VCaP (cell line): ENCODE measurements at regions not wholly inside any gene's neighbourhood (a gene's known extent, or its start where the extent isn't known, plus 50 kb on each side); places are given as distances from the start of the nearest gene placed in this dataset.
"Not testable (repeated sequence)": the region's sequence is repeated elsewhere in the genome, so short reads cannot be mapped to it uniquely, and the experiment has no call there.

Experiments used
- H3K27ac ChIP-seq: fragments of 450-650 bp; 2 replicates; pipeline ENCODE4 v1.5.1; 2017

- not testable (repeated sequence) for H3K27ac ChIP-seq
Measured at GRCh38 chr9:41075671-41076070, 52.8 kb downstream of the FOXD4L6 start.

GRCh38 chr9:41074356-41074942 is 54.0 kb downstream of the FOXD4L6 start:
- H3K27ac ChIP-seq, result not testable (repeated sequence)

GRCh38 chr9:41073471-41074243 is 54.8 kb downstream of the FOXD4L6 start:
- not testable (repeated sequence) for H3K27ac ChIP-seq

DNA sequence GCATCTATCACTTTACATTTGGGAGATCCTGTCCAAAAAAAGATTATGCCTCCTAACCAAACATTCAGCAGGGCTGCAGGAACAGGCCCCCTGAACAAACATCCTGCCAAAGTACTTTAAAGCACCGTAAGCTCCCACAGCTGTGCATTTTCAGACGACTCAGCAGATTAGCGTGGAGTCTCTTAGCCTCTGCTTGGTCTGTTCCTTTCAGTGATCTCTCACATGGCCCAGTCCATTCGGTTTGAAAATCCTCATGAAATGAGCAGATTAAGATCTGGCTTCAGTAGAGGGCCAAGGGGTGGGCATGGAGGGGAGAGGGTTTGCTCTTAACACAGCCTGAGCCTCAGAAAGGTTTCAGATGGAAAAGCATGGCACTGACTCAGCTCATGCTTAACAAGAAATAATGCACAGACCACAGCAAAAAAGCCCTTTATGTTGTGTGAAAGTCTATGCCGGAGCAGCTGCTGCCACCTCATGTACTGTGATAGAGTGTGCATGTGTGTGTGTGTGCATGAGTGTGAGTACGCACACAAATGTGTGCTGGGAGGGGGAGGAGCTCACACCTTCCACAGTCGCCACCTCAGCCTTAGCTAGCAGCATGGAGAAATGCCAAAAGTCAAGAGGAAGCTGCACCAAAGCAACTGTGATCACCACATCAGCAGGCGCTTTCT is 64.2 kb downstream of the FOXD4L6 start:
- peak overlapping the region; percentile 42; the same call in 1 of the 2 replicates for H3K27ac ChIP-seq

DNA sequence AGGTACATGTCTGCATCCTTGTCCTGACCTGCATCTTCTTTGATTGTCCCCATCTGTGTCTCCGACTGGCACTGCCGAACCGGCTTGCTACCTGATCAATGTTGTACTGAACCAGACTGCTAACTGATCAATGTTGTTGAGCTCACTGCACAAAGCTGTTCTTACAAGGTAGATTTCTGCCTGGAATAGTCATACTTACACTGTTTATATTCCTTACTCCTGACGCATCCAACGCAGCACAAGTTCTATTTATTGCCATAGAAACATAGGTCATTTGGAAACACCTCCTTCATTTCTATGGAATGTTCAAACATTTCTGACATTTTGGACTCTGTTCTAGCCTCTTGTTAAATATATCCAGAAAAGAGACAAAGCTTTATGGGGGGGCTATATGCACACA is 65.2 kb downstream of the FOXD4L6 start:
- not testable (repeated sequence) for H3K27ac ChIP-seq

GRCh38 chr9:41059603-41060002 is 68.9 kb downstream of the FOXD4L6 start:
- not testable (repeated sequence) for H3K27ac ChIP-seq

DNA sequence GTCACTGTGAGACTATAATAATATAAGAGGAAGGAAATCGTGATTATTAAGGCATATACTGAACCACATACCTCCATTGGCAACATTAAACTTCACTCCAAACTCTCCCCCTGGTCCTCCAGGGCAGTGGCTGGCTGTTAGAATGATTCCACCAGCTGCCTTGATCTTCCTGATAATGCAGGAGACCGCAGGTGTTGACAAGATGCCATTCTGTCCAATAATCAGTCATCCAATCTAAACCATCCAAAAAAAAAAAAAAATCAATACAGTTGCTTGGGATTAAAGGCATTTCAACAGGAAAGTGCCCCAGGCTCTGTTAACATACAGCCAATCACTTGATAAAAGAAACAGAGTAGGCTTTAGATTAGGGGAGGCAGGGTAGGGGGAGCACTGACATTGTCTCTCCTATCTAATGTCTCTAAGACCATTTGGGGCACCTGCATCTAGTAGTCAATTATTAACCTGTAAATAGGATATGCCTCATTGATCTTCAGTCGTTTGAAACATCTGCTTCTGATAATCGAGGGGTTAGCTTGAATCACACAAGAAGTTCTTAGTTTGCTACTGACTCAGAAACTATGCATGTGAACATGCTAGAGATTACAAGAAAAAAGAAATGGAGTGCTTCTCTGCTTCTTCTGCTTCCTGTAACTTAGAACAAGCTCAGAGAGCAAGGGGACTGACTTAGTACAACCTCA is 74.7 kb downstream of the FOXD4L6 start:
- not testable (repeated sequence) for H3K27ac ChIP-seq

GRCh38 chr9:41048672-41049071 is 79.8 kb downstream of the FOXD4L6 start:
- not testable (repeated sequence) for H3K27ac ChIP-seq

GRCh38 chr9:41047792-41048191 is 80.7 kb downstream of the FOXD4L6 start:
- H3K27ac ChIP-seq, result not testable (repeated sequence)

DNA sequence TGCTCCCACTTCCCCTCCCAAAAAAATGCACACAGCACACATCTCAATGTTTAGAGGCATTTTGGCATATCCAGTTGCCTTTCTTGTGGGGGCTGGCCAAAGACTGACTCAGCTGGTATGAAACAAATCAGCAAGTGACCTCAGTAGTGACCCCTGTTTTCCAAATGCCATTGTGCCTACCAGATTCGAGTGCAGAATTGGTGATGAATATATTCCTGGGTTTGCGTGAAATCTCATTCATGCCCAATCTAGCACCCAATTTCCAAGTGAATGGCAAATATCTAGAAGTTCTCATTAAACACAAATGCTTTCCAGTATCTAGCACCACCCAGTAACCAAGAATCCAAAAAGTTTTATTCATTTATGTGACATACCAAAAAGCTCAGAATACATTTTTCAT is 83.6 kb downstream of the FOXD4L6 start:
- not testable (repeated sequence) for H3K27ac ChIP-seq

DNA sequence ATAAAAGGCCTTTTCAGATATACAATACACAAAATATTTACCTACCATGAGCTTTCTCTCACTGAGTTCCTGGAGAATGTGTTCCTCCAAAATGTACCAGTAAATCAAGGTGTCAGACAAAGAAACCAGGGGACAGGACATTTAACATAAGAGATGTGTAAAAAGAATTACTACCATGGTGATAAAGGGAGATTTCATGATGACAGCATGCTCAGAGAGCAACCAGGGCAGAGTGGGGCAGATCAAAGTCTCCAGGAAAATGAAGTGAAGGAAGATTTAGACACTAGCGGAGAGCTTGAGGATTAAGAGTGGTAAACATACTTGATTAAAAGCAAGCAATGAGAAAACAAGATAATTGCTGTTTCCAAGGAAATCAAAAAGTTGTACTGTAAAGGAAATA is 85.0 kb downstream of the FOXD4L6 start:
- H3K27ac ChIP-seq, result not testable (repeated sequence)

GRCh38 chr9:41042111-41042510 is 86.4 kb downstream of the FOXD4L6 start:
- peak overlapping the region; percentile 40 for H3K27ac ChIP-seq

- peak overlapping the region; percentile 59 for H3K27ac ChIP-seq
Measured at GRCh38 chr9:41040705-41041342, 87.7 kb downstream of the FOXD4L6 start.

- H3K27ac ChIP-seq, result not testable (repeated sequence)
Measured at GRCh38 chr9:41035276-41035675, 93.2 kb downstream of the FOXD4L6 start.

GRCh38 chr9:41034699-41035197 is 93.7 kb downstream of the FOXD4L6 start:
- not testable (repeated sequence) for H3K27ac ChIP-seq

- H3K27ac ChIP-seq, result not testable (repeated sequence)
Measured at GRCh38 chr9:41033877-41034276, 94.6 kb downstream of the FOXD4L6 start.

DNA sequence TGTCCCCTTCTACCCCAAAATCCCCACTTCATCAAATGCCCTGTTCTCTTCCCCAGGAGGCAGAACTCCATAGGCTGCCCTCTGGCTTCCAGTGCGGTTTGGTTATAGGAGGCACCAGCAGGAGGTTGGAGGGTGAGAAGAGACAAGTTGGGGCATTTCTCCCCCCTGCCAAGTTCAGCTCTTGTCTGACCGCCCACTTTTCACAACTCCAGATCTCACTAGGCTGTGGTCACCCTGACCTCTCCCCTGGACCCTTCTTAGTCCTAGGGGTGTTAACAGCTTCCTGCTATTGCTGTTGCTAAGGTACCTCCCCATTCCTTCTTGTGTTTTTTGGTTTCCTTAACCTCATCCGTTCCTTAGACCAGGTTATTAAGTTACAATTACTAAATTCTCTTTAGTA is 95.1 kb downstream of the FOXD4L6 start:
- not testable (repeated sequence) for H3K27ac ChIP-seq

- H3K27ac ChIP-seq, result not testable (repeated sequence)
Measured at GRCh38 chr9:41026912-41027676, 101.4 kb downstream of the FOXD4L6 start.

- H3K27ac ChIP-seq, result not testable (repeated sequence)
Measured at GRCh38 chr9:41022365-41022764, 106.1 kb downstream of the FOXD4L6 start.

DNA sequence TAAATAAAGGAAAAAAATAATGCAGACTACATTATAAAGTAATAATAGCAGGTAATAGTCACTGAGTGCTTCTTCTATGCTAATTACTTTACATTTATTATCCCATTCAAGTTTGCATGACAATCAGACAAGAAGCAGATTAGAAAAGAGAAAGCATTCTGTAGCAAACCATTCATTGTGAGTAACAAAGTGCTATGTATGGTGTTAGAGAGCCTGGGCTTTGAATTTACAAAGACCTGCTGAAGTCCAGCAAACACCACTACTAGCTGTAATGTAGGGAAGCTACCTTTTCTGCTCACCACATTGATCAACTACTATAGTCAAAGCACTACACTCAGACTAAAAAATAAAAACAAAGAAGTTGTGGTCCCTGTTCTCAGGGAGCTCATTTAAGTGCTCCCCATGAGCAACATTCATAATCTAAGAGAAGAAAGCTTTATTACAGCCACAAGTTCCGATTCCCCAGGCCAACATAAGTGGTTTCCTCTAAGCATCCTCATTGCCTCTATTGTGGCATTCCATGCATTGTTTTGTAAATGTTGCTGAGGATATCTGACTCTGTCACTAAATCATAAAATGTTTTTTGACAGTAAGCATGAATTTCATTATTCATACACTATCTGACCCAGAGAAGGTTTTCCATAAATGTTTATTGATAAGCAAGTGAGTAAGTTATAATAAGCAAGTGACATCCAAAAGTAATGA is 108.5 kb downstream of the FOXD4L6 start:
- H3K27ac ChIP-seq, result not testable (repeated sequence)
